Bronchial epithelial cell (primary cell): ENCODE measurements at regions not wholly inside any gene's neighbourhood (a gene's known extent, or its start where the extent isn't known, plus 50 kb on each side); places are given as distances from the start of the nearest gene placed in this dataset.
A peak's percentile ranks its signal among the peaks of the same experiment; 100 is the strongest.

Experiments
- DNase-seq: peaks from one replicate; pipeline ENCODE4 v3.0.0-alpha.2; 2010; ENCODE audit warnings: low read depth
- FAIRE-seq: peaks from 2 replicates; lab custom pipeline; 2011; peaks lifted over from hg19 to GRCh38; lab: Jason Lieb, UNC
- H3K27me3 ChIP-seq: 2 replicates; pipeline ENCODE4 v1.5.1; 2011; ENCODE audit warnings: low read length; ENCODE audit not compliant: control insufficient read depth, insufficient read depth
- H3K36me3 ChIP-seq: 2 replicates; pipeline ENCODE4 v1.5.1; 2011; ENCODE audit warnings: low read length; ENCODE audit not compliant: control insufficient read depth, insufficient read depth
- H3K4me3 ChIP-seq: 2 replicates; pipeline ENCODE4 v1.5.1; 2011; ENCODE audit warnings: mild to moderate bottlenecking, low read depth, low read length, control low read depth
- TF ChIP-seq, protein P1 (sequence below): IDR thresholded peaks from 2 replicates; pipeline ENCODE4 v1.5.1; 2011; ENCODE audit warnings: mild to moderate bottlenecking, moderate library complexity, low read length, control low read depth, inconsistent platforms; ENCODE audit not compliant: insufficient read depth, severe bottlenecking

- Histone ChIP-seq H3K36me3 (no peaks in the 10 kb centered on the region), H3K27me3 (peaks cover 2% of the 10 kb centered on the region), H3K4me3 (no peak overlapping the region)
- TF ChIP-seq, protein P1, sequence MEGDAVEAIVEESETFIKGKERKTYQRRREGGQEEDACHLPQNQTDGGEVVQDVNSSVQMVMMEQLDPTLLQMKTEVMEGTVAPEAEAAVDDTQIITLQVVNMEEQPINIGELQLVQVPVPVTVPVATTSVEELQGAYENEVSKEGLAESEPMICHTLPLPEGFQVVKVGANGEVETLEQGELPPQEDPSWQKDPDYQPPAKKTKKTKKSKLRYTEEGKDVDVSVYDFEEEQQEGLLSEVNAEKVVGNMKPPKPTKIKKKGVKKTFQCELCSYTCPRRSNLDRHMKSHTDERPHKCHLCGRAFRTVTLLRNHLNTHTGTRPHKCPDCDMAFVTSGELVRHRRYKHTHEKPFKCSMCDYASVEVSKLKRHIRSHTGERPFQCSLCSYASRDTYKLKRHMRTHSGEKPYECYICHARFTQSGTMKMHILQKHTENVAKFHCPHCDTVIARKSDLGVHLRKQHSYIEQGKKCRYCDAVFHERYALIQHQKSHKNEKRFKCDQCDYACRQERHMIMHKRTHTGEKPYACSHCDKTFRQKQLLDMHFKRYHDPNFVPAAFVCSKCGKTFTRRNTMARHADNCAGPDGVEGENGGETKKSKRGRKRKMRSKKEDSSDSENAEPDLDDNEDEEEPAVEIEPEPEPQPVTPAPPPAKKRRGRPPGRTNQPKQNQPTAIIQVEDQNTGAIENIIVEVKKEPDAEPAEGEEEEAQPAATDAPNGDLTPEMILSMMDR: no peak
- DNase-seq (no peak), FAIRE-seq (no peak)
Observed at GRCh38 chr14:53304726-53305381, 151.7 kb upstream of the DDHD1 start.

DNA sequence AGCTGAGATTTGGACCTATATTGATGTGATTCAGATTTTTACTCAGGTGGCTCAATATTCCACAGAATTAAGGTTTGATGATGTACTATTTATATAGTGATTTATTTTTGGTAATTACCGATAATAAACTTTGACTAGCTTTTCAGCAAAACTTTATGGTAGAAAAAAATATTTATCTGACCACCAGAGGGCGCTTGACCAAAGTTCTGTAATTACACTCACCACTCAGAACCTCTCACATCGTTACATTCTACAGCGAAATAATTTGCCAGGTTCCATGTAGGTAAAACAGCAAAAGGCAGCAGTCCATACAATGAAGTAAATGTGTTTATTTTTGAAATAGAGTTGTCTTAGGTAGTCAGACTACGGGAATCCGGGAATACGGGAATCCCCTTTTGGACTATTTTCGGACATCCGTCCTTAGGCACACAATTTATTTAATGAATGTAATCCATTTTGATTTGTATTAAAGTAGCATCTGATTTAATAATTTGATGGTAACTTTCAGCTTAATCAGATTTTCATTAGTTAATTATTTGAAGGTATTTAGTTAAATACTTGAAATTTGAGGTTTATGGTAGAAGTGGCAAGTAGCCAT is 143.0 kb upstream of the DDHD1 start:
- TF ChIP-seq, protein P1: peak; percentile 33
- FAIRE-seq: no peak
- Histone ChIP-seq H3K27me3 (no peaks in the 10 kb centered on the region), H3K4me3 (no peak overlapping the region), H3K36me3 (no peaks in the 10 kb centered on the region)
- peak; percentile 28 for DNase-seq

DNA sequence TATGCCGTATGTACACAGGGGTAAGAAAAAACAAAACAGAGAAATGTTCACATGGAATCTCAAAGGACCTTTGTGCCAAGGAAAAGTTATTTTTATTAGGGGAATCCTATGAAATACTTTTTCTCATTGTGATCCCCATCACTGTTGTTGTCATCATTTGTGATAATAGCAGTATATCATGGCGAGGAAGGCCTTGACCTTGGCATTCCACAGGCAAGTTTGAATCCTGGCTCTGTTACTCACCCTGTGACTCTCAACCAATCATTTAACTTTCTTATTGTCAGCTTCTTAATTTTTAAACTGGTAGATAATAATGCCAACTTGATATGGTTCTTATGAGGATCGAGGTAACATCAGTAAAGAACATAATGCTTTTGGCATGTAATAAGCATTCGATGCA is 142.2 kb upstream of the DDHD1 start:
- TF ChIP-seq, protein P1: no peak
- no peaks in the 10 kb centered on the region for H3K36me3 ChIP-seq
- H3K4me3 ChIP-seq: no peak overlapping the region
- DNase-seq: no peak
- FAIRE-seq: no peak
- no peaks in the 10 kb centered on the region for H3K27me3 ChIP-seq

DNA sequence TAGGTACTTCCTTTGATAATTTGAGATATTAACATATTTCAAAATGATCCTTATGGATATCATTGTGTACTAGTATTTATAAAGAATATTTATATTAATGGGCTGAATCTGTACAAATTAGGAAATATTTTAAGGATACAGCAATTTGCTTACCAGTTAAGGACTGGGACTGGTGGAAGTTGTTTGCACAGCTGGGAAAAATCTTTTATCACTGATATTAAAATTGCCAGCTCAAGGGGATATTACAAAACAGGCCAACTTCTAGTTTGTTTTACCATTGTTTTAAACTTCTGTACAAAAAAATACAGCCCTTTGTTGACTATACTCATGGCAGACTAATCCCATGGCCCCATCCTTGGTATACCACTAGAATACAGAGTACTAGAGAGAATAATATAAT is 133.2 kb upstream of the DDHD1 start:
- H3K36me3 ChIP-seq: no peaks in the 10 kb centered on the region
- DNase-seq (no peak), FAIRE-seq (no peak)
- H3K4me3 ChIP-seq: no peak overlapping the region
- H3K27me3 ChIP-seq: no peaks in the 10 kb centered on the region
- TF ChIP-seq, protein P1: no peak

GRCh38 chr14:53285821-53286220 is 132.7 kb upstream of the DDHD1 start:
- Histone ChIP-seq H3K36me3 (no peaks in the 10 kb centered on the region), H3K4me3 (no peak overlapping the region), H3K27me3 (no peaks in the 10 kb centered on the region)
- FAIRE-seq (no peak), DNase-seq (no peak)
- TF ChIP-seq, protein P1: no peak
